ENCODE measurements at regions not wholly inside any gene's neighbourhood (a gene's known extent, or its start where the extent isn't known, plus 50 kb on each side); places are given as distances from the start of the nearest gene placed in this dataset.

- H3K9me3 ChIP-seq: no peaks in the 10 kb centered on the region
- no peak for ATAC-seq
Measured at GRCh38 chr9:71273613-71274012, 152.2 kb upstream of the TRPM3 start.

DNA sequence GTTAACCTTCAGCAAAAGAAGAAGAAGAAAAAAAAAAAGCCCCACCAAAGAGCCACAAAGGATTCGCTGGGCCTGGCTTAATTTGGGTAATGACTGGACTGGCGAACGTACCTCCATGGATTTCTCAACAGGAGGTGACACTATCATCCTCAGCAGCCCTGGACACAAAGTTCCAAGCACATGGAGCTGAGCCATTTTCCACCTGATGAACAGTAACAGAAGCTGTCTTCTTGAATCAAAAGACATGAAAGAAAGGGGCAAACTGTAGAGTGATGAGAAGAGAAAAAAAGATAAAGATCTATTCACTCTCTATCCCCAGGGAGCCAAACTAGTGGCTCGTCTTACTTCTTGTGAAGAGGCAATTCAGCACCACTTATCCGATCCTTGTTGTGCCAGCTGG is 150.2 kb upstream of the TRPM3 start:
- DNase-seq (no peak), ATAC-seq (no peak)
- Histone ChIP-seq H3K4me1 (no peaks in the 10 kb centered on the region), H3K27ac (no peak overlapping the region), H3K36me3 (no peaks in the 10 kb centered on the region), H3K9me3 (no peaks in the 10 kb centered on the region), H3K4me3 (no peak overlapping the region), H3K27me3 (peaks cover 0 to 11% (median 0%) of the 10 kb centered on the region in 7 donors)
- WGBS, 2 donors: 69 to 75% methylated on average over 5 of the region's 5 CpGs
- intact Hi-C loops (cut with DNase I): no loop called here
- no peak for TF ChIP-seq CTCF (IDR thresholded peaks at IDR 0.05)

More at GRCh38 chr9:71273613-71274012, 152.2 kb upstream of the TRPM3 start:
- intact Hi-C loops (cut with DNase I): no loop called here
- no peak for TF ChIP-seq CTCF (IDR thresholded peaks at IDR 0.05)
- no peaks in the 10 kb centered on the region for H3K36me3 ChIP-seq
- no peak overlapping the region for H3K4me3 ChIP-seq
- no peak for DNase-seq
- no peak overlapping the region for H3K27ac ChIP-seq
- H3K27me3 ChIP-seq: no peaks in the 10 kb centered on the region
- WGBS, 2 donors: 80 to 82% methylated on average over 3 of the region's 3 CpGs
- H3K4me1 ChIP-seq: no peaks in the 10 kb centered on the region

DNA sequence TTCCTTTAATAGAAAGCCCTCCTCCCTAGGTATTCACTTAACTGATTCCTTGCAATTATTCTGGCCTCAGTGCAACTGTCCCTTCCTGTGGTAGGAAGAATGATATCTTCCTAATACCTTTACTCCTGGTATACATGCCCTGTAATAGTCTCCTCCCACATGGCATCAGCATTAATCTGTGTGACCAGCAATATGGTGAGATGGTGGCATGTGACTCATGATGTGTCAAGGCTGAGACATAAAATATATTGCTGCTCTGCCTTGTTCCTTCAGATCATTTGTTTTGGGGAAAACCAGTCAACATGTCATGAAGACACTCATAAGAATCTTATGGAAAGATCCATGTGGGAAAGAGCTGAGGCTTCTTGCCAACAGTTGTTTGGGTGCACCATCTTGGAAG is 149.1 kb upstream of the TRPM3 start:
- Histone ChIP-seq H3K4me1 (no peaks in the 10 kb centered on the region), H3K36me3 (no peaks in the 10 kb centered on the region), H3K4me3 (no peak overlapping the region), H3K9me3 (no peaks in the 10 kb centered on the region), H3K27me3 (peaks cover 0 to 11% (median 0%) of the 10 kb centered on the region in 7 donors), H3K27ac (no peak overlapping the region)
- no peak for ATAC-seq
- no peak for DNase-seq
- intact Hi-C loops (cut with DNase I): no loop called here
- no peak for TF ChIP-seq CTCF (IDR thresholded peaks at IDR 0.05)

DNA sequence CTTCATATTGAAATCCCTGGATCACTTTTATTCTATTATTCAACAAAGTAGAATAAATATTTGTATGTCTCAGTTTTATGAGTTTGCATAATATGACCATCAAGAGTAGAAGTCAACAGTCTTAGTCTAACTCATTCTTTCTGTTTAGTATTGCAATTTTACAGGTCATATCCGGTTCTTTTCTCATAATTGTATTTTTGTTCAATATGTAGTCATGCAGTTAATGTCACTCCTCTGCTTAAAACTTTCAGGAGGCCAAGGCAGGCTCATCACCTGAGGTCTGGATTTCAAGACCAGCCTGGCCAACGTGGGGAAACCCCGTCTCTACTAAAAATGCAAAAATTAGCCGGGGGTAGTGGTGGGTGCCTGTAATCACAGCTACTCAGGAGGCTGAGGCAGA is 148.4 kb upstream of the TRPM3 start:
- intact Hi-C loops (cut with DNase I): loop anchor here in 1 of 10 donors (5.0 kb wide), 1 partner anchor 53 kb away; no protein-coding TSS in a partner anchor
- Histone ChIP-seq H3K4me1 (no peaks in the 10 kb centered on the region), H3K27me3 (peaks cover 0 to 11% (median 0%) of the 10 kb centered on the region in 7 donors), H3K36me3 (no peaks in the 10 kb centered on the region), H3K4me3 (no peak overlapping the region), H3K27ac (no peak overlapping the region), H3K9me3 (no peaks in the 10 kb centered on the region)
- DNase-seq: no peak
- ATAC-seq: no peak
- no peak for TF ChIP-seq CTCF (IDR thresholded peaks at IDR 0.05)
- WGBS, 2 donors: 85 to 91% methylated on average over 4 of the region's 4 CpGs
